ENCODE measurements at regions not wholly inside any gene's neighbourhood (a gene's known extent, or its start where the extent isn't known, plus 50 kb on each side); places are given as distances from the start of the nearest gene placed in this dataset.

DNA sequence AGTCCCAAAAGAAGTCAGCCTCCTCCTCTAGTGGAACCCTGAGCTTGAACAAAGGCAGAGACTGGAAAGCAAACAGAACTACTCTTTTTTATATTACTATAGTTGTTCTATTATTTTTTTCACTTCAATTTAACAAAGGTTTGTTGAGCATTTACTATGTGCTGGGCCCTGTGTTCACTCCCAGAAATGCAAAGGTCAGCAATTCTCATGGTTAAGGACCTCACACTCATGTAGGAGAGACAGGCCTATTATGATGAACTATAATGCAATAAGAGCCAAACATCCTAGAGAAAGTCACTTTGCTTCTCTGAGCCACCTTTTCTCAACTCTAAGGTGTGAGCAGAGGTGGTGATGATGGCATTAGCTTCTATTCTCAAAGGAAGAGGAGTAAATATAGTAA, 82.1 kb upstream of the ARHGEF3 start:
- no peaks in the 10 kb centered on the region for H4K20me1 ChIP-seq (ENCODE audit: insufficient read depth)
- no peak for DNase-seq
- no peaks in the 10 kb centered on the region for H3K9me2 ChIP-seq (ENCODE audit: insufficient read depth)
- H3K27ac ChIP-seq: no peak overlapping the region
- no peaks in the 10 kb centered on the region for H3K9me3 ChIP-seq (ENCODE audit: low read depth)
- H3K4me3 ChIP-seq: no peak overlapping the region
- H2AFZ ChIP-seq: no peak overlapping the region
- peaks cover 22% of the 10 kb centered on the region for H3K4me1 ChIP-seq (ENCODE audit: insufficient read depth)
- H3K79me2 ChIP-seq (ENCODE audit: insufficient read depth): no peaks in the 10 kb centered on the region
- TF ChIP-seq EZH2phosphoT487 (IDR thresholded peaks at IDR 0.05; ENCODE audit: insufficient read depth, low read depth): no peak
- H3K9ac ChIP-seq: no peak overlapping the region
- peaks cover 10% of the 10 kb centered on the region for H3F3A ChIP-seq (ENCODE audit: insufficient read depth)
- no peaks in the 10 kb centered on the region for H3K27me3 ChIP-seq (replicated peaks; ENCODE audit: insufficient read depth)
- in situ Hi-C loops (cut with MboI): no loop called here
- no peaks in the 10 kb centered on the region for H3K36me3 ChIP-seq (ENCODE audit: low read depth)
- H3K4me2 ChIP-seq (ENCODE audit: unreplicated experiment): no peak overlapping the region

GRCh38 chr3:56882896-56883295, 81.1 kb upstream of the ARHGEF3 start:
- no peaks in the 10 kb centered on the region for H3K79me2 ChIP-seq (ENCODE audit: insufficient read depth)
- no peak for DNase-seq
- H3K36me3 ChIP-seq (ENCODE audit: low read depth): no peaks in the 10 kb centered on the region
- H3K27me3 ChIP-seq (replicated peaks; ENCODE audit: insufficient read depth): no peaks in the 10 kb centered on the region
- no peak for TF ChIP-seq EZH2phosphoT487 (IDR thresholded peaks at IDR 0.05; ENCODE audit: insufficient read depth, low read depth)
- TF ChIP-seq EZH2 (IDR thresholded peaks at IDR 0.05; ENCODE audit: insufficient read depth, poor library complexity, severe bottlenecking): no peak
- no peaks in the 10 kb centered on the region for H3K9me3 ChIP-seq (ENCODE audit: low read depth)
- no peaks in the 10 kb centered on the region for H3K9me2 ChIP-seq (ENCODE audit: insufficient read depth)
- H3F3A ChIP-seq (ENCODE audit: insufficient read depth): peaks cover 10% of the 10 kb centered on the region
- no peak overlapping the region for H2AFZ ChIP-seq
- no peak overlapping the region for H3K9ac ChIP-seq
- H3K27ac ChIP-seq: no peak overlapping the region
- no peak overlapping the region for H3K4me2 ChIP-seq (ENCODE audit: unreplicated experiment)
- H3K4me1 ChIP-seq (ENCODE audit: insufficient read depth): peaks cover 22% of the 10 kb centered on the region
- H4K20me1 ChIP-seq (ENCODE audit: insufficient read depth): no peaks in the 10 kb centered on the region
- no peak overlapping the region for H3K4me3 ChIP-seq
- in situ Hi-C loops (cut with MboI): no loop called here

GRCh38 chr3:56881841-56882240, 80.1 kb upstream of the ARHGEF3 start:
- Histone ChIP-seq H3K9ac (no peak overlapping the region), H3K4me1 (ENCODE audit: insufficient read depth) (peaks cover 22% of the 10 kb centered on the region)
- TF ChIP-seq EZH2 (IDR thresholded peaks at IDR 0.05; ENCODE audit: insufficient read depth, poor library complexity, severe bottlenecking) (no peak), EZH2phosphoT487 (IDR thresholded peaks at IDR 0.05; ENCODE audit: insufficient read depth, low read depth) (no peak)

DNA sequence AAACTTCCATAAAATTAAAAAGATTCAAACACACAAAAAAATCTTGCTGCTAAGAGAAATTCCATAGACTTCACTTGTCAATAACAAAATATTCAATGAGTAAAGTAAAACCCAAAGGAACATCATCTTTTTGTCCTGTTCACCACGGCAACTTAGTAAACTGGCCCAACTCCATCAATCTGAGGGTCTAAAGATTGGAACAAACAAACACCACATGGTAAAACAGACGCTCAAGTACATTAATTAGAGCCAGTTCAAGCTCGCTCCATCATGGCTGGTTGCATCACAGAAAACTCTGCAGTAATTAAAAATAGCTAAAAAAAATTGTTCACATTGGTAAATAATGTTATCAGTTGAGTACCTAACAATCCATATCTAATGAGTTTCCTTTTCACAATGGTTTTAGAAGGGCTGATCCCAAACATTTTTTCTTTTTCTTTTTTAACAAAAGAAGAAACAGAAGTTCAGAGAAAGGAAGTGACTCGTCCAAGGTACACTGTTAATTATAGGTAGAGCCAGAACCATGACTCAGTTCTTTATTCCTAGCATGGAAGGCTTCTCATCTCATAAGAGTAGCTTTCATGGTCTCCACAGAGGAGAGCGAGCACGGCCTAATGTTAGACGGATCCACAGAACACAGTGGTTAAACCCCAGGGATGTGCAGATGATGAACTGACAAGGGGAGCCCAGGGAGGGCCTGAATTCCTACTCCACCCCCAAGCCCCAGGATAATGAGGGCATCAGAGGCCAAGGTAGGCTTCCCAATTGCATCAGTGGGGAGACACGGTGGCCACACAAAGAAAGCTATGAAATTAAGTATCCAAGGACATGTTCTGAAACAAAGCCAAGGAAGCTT, 79.2 kb upstream of the ARHGEF3 start:
- H3K27ac ChIP-seq: no peak overlapping the region
- peaks cover 10% of the 10 kb centered on the region for H3F3A ChIP-seq (ENCODE audit: insufficient read depth)
- H3K36me3 ChIP-seq (ENCODE audit: low read depth): no peaks in the 10 kb centered on the region
- 75 to 82% methylated on average over 8 of the region's 8 CpGs for WGBS, 2 experiments (ENCODE audit: low coverage in 1 of 2, low lambda C conversion rate in 2 of 2, missing lambda C conversion rate in 2 of 2)
- peaks cover 21% of the 10 kb centered on the region for H3K4me1 ChIP-seq (ENCODE audit: insufficient read depth)
- no peaks in the 10 kb centered on the region for H3K27me3 ChIP-seq (replicated peaks; ENCODE audit: insufficient read depth)
- no peak overlapping the region for H2AFZ ChIP-seq
- TF ChIP-seq EZH2 (IDR thresholded peaks at IDR 0.05; ENCODE audit: insufficient read depth, poor library complexity, severe bottlenecking) (no peak), EZH2phosphoT487 (IDR thresholded peaks at IDR 0.05; ENCODE audit: insufficient read depth, low read depth) (no peak)
- no peak overlapping the region for H3K4me2 ChIP-seq (ENCODE audit: unreplicated experiment)
- no peaks in the 10 kb centered on the region for H3K9me3 ChIP-seq (ENCODE audit: low read depth)
- H3K4me3 ChIP-seq: no peak overlapping the region
- H3K9me2 ChIP-seq (ENCODE audit: insufficient read depth): no peaks in the 10 kb centered on the region
- H4K20me1 ChIP-seq (ENCODE audit: insufficient read depth): no peaks in the 10 kb centered on the region
- peak; percentile 16 for DNase-seq
- in situ Hi-C loops (cut with MboI): no loop called here
- no peaks in the 10 kb centered on the region for H3K79me2 ChIP-seq (ENCODE audit: insufficient read depth)
- H3K9ac ChIP-seq: no peak overlapping the region

More at GRCh38 chr3:56881841-56882240, 80.1 kb upstream of the ARHGEF3 start:
- H2AFZ ChIP-seq: no peak overlapping the region
- H3K36me3 ChIP-seq (ENCODE audit: low read depth): no peaks in the 10 kb centered on the region
- H3F3A ChIP-seq (ENCODE audit: insufficient read depth): peaks cover 10% of the 10 kb centered on the region
- H3K4me3 ChIP-seq: no peak overlapping the region
- no peaks in the 10 kb centered on the region for H3K27me3 ChIP-seq (replicated peaks; ENCODE audit: insufficient read depth)
- H3K4me2 ChIP-seq (ENCODE audit: unreplicated experiment): no peak overlapping the region
- H3K79me2 ChIP-seq (ENCODE audit: insufficient read depth): no peaks in the 10 kb centered on the region
- H3K27ac ChIP-seq: no peak overlapping the region
- no peaks in the 10 kb centered on the region for H3K9me3 ChIP-seq (ENCODE audit: low read depth)
- no peaks in the 10 kb centered on the region for H3K9me2 ChIP-seq (ENCODE audit: insufficient read depth)
- H4K20me1 ChIP-seq (ENCODE audit: insufficient read depth): no peaks in the 10 kb centered on the region
- in situ Hi-C loops (cut with MboI): no loop called here
- WGBS, 2 experiments (ENCODE audit: low coverage in 1 of 2, low lambda C conversion rate in 2 of 2, missing lambda C conversion rate in 2 of 2): 97 to 100% methylated on average over 2 of the region's 2 CpGs
- DNase-seq: no peak
